ENCODE measurements at regions not wholly inside any gene's neighbourhood (a gene's known extent, or its start where the extent isn't known, plus 50 kb on each side); places are given as distances from the start of the nearest gene placed in this dataset.

- H3K23ac ChIP-seq (ENCODE audit: low read length) = no peak overlapping the region
- no peak overlapping the region for H3K4ac ChIP-seq (ENCODE audit: low read depth, low read length)
- H3K4me1 ChIP-seq (ENCODE audit: control insufficient read depth in 1 of 2, insufficient read depth in 2 of 2, low read length in 2 of 2) = peaks cover 0 to 2% of the 10 kb centered on the region in 2 experiments
- H4K12ac ChIP-seq (ENCODE audit: low read depth, low read length) = no peak overlapping the region
- no peak overlapping the region for H2BK12ac ChIP-seq (ENCODE audit: low read length)
- WGBS (ENCODE audit: extremely low coverage, insufficient coverage, insufficient read length) = no CpG with 5 or more reads among the region's 2 CpGs
- no peak overlapping the region for H3K27ac ChIP-seq (ENCODE audit: low read depth, low read length)
- DNase-seq = no peak
- H3K14ac ChIP-seq (ENCODE audit: low read length) = no peak overlapping the region
- H3K4me3 ChIP-seq (ENCODE audit: low read depth, low read length) = no peak overlapping the region
- no peak overlapping the region for H3K18ac ChIP-seq (ENCODE audit: low read length)
- no peak overlapping the region for H2BK5ac ChIP-seq (ENCODE audit: low read depth, low read length, poor library complexity)
- no peak overlapping the region for H2AFZ ChIP-seq (ENCODE audit: insufficient read depth, low read length, poor library complexity)
- H3K36me3 ChIP-seq (ENCODE audit: control insufficient read depth in 1 of 2, insufficient read depth in 2 of 2, low read length in 2 of 2) = no peaks in the 10 kb centered on the region
- no peak overlapping the region for H4K8ac ChIP-seq (ENCODE audit: low read depth, low read length)
- H3K9ac ChIP-seq (ENCODE audit: low read length) = no peak overlapping the region
- no peak overlapping the region for H2AK5ac ChIP-seq (ENCODE audit: low read length)
- no peaks in the 10 kb centered on the region for H3K79me1 ChIP-seq (ENCODE audit: low read length)
- H4K91ac ChIP-seq (ENCODE audit: low read depth, low read length) = no peak overlapping the region
- no peaks in the 10 kb centered on the region for H3K79me2 ChIP-seq (ENCODE audit: control insufficient read depth, insufficient read depth, low read length, poor library complexity)
- H2BK120ac ChIP-seq (ENCODE audit: insufficient read depth, low read length, poor library complexity) = no peak overlapping the region
- no peak overlapping the region for H3K4me2 ChIP-seq (ENCODE audit: low read length)
- no peaks in the 10 kb centered on the region for H3K9me3 ChIP-seq (ENCODE audit: insufficient read depth, low read depth, low read length)
- no peaks in the 10 kb centered on the region for H3K27me3 ChIP-seq (ENCODE audit: insufficient read depth, low read length)
Measured at GRCh38 chr9:28249424-28249823, 676.1 kb upstream of the C9orf72 start.

- H2AK5ac ChIP-seq (ENCODE audit: low read length) = no peak overlapping the region
- no peak overlapping the region for H4K91ac ChIP-seq (ENCODE audit: low read depth, low read length)
- H3K27ac ChIP-seq (ENCODE audit: low read depth, low read length) = no peak overlapping the region
- no peaks in the 10 kb centered on the region for H3K36me3 ChIP-seq (ENCODE audit: control insufficient read depth in 1 of 2, insufficient read depth in 2 of 2, low read length in 2 of 2)
- H3K79me1 ChIP-seq (ENCODE audit: low read length) = no peaks in the 10 kb centered on the region
- no peak overlapping the region for H2BK120ac ChIP-seq (ENCODE audit: insufficient read depth, low read length, poor library complexity)
- no peaks in the 10 kb centered on the region for H3K27me3 ChIP-seq (ENCODE audit: insufficient read depth, low read length)
- peaks cover 0 to 2% of the 10 kb centered on the region in 2 experiments for H3K4me1 ChIP-seq (ENCODE audit: control insufficient read depth in 1 of 2, insufficient read depth in 2 of 2, low read length in 2 of 2)
- no peak overlapping the region for H3K9ac ChIP-seq (ENCODE audit: low read length)
- no peak overlapping the region for H3K4ac ChIP-seq (ENCODE audit: low read depth, low read length)
- H2AFZ ChIP-seq (ENCODE audit: insufficient read depth, low read length, poor library complexity) = no peak overlapping the region
- no peak overlapping the region for H3K14ac ChIP-seq (ENCODE audit: low read length)
- no peaks in the 10 kb centered on the region for H3K79me2 ChIP-seq (ENCODE audit: control insufficient read depth, insufficient read depth, low read length, poor library complexity)
- no peak overlapping the region for H3K23ac ChIP-seq (ENCODE audit: low read length)
- no peak overlapping the region for H2BK5ac ChIP-seq (ENCODE audit: low read depth, low read length, poor library complexity)
- H2BK12ac ChIP-seq (ENCODE audit: low read length) = no peak overlapping the region
- H4K12ac ChIP-seq (ENCODE audit: low read depth, low read length) = no peak overlapping the region
- no peak for DNase-seq
- H4K8ac ChIP-seq (ENCODE audit: low read depth, low read length) = no peak overlapping the region
- no CpG with 5 or more reads among the region's 3 CpGs for WGBS (ENCODE audit: extremely low coverage, insufficient coverage, insufficient read length)
- H3K9me3 ChIP-seq (ENCODE audit: insufficient read depth, low read depth, low read length) = no peaks in the 10 kb centered on the region
- no peak overlapping the region for H3K4me3 ChIP-seq (ENCODE audit: low read depth, low read length)
- no peak overlapping the region for H3K4me2 ChIP-seq (ENCODE audit: low read length)
- no peak overlapping the region for H3K18ac ChIP-seq (ENCODE audit: low read length)
Measured at GRCh38 chr9:28255174-28255573, 681.9 kb upstream of the C9orf72 start.

DNA sequence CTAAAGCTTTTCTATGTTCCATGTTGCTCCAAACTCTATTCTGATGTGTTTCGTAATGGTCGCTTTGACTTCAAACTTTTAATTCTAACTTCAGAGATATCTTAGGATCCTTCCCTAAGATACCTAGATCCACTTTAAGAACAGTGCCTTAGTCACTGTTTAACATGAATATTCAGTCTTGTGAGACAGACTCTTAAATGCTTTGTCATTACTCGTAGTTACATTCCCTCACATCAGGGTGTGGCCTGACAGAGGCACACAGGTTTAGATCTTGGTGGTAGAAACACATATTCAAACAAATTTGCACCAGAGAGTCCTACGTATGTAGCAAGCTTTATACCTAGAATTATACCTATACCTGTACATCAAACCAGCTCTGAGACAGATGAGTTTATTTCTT, 687.0 kb upstream of the C9orf72 start:
- no peak overlapping the region for H3K4me2 ChIP-seq (ENCODE audit: low read length)
- no peaks in the 10 kb centered on the region for H3K79me2 ChIP-seq (ENCODE audit: control insufficient read depth, insufficient read depth, low read length, poor library complexity)
- no peak overlapping the region for H4K8ac ChIP-seq (ENCODE audit: low read depth, low read length)
- H3K4ac ChIP-seq (ENCODE audit: low read depth, low read length) = no peak overlapping the region
- H3K4me1 ChIP-seq (ENCODE audit: control insufficient read depth in 1 of 2, insufficient read depth in 2 of 2, low read length in 2 of 2) = no peaks in the 10 kb centered on the region
- no peak overlapping the region for H3K4me3 ChIP-seq (ENCODE audit: low read depth, low read length)
- H3K23ac ChIP-seq (ENCODE audit: low read length) = no peak overlapping the region
- no peak overlapping the region for H2BK12ac ChIP-seq (ENCODE audit: low read length)
- H3K14ac ChIP-seq (ENCODE audit: low read length) = no peak overlapping the region
- no peak overlapping the region for H4K91ac ChIP-seq (ENCODE audit: low read depth, low read length)
- H3K27ac ChIP-seq (ENCODE audit: low read depth, low read length) = no peak overlapping the region
- H3K79me1 ChIP-seq (ENCODE audit: low read length) = no peaks in the 10 kb centered on the region
- no peak overlapping the region for H2AFZ ChIP-seq (ENCODE audit: insufficient read depth, low read length, poor library complexity)
- no peak for DNase-seq
- no peak overlapping the region for H3K18ac ChIP-seq (ENCODE audit: low read length)
- no peak overlapping the region for H2AK5ac ChIP-seq (ENCODE audit: low read length)
- no peak overlapping the region for H2BK5ac ChIP-seq (ENCODE audit: low read depth, low read length, poor library complexity)
- H3K9ac ChIP-seq (ENCODE audit: low read length) = no peak overlapping the region
- H4K12ac ChIP-seq (ENCODE audit: low read depth, low read length) = no peak overlapping the region
- no peak overlapping the region for H2BK120ac ChIP-seq (ENCODE audit: insufficient read depth, low read length, poor library complexity)
- H3K36me3 ChIP-seq (ENCODE audit: control insufficient read depth in 1 of 2, insufficient read depth in 2 of 2, low read length in 2 of 2) = no peaks in the 10 kb centered on the region
- H3K27me3 ChIP-seq (ENCODE audit: insufficient read depth, low read length) = no peaks in the 10 kb centered on the region
- no CpG with 5 or more reads among the region's 4 CpGs for WGBS (ENCODE audit: extremely low coverage, insufficient coverage, insufficient read length)
- H3K9me3 ChIP-seq (ENCODE audit: insufficient read depth, low read depth, low read length) = no peaks in the 10 kb centered on the region

DNA sequence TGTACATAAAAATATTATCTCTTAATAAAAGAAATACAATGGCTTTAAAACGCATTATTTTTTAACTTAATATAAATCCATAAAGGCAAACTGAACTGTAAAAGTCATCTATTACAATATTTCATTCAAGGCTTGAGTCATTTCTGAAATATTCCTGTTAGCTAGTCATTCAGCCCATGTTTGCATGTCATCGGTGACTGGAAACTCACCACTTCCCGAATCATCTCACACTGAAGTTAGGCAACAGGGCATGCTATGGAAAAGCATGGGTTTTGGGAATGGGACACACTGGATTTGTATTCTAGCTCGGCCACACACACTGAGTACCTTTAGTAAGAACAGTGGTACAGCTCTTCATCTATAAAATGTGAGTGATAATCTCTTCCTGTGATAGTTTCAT, 691.1 kb upstream of the C9orf72 start:
- Histone ChIP-seq H2BK12ac (ENCODE audit: low read length) (no peak overlapping the region), H3K27me3 (ENCODE audit: insufficient read depth, low read length) (no peaks in the 10 kb centered on the region), H2BK5ac (ENCODE audit: low read depth, low read length, poor library complexity) (no peak overlapping the region), H3K27ac (ENCODE audit: low read depth, low read length) (no peak overlapping the region), H3K4ac (ENCODE audit: low read depth, low read length) (no peak overlapping the region), H3K79me1 (ENCODE audit: low read length) (no peaks in the 10 kb centered on the region), H4K8ac (ENCODE audit: low read depth, low read length) (no peak overlapping the region), H3K79me2 (ENCODE audit: control insufficient read depth, insufficient read depth, low read length, poor library complexity) (no peaks in the 10 kb centered on the region), H3K14ac (ENCODE audit: low read length) (no peak overlapping the region), H3K4me3 (ENCODE audit: low read depth, low read length) (no peak overlapping the region), H4K12ac (ENCODE audit: low read depth, low read length) (no peak overlapping the region), H3K23ac (ENCODE audit: low read length) (peak overlapping the region; percentile 96), H2BK120ac (ENCODE audit: insufficient read depth, low read length, poor library complexity) (no peak overlapping the region), H3K36me3 (ENCODE audit: control insufficient read depth in 1 of 2, insufficient read depth in 2 of 2, low read length in 2 of 2) (no peaks in the 10 kb centered on the region), H2AK5ac (ENCODE audit: low read length) (no peak overlapping the region), H4K91ac (ENCODE audit: low read depth, low read length) (no peak overlapping the region), H3K9me3 (ENCODE audit: insufficient read depth, low read depth, low read length) (no peaks in the 10 kb centered on the region), H2AFZ (ENCODE audit: insufficient read depth, low read length, poor library complexity) (no peak overlapping the region), H3K9ac (ENCODE audit: low read length) (no peak overlapping the region), H3K4me1 (ENCODE audit: control insufficient read depth in 1 of 2, insufficient read depth in 2 of 2, low read length in 2 of 2) (no peaks in the 10 kb centered on the region), H3K18ac (ENCODE audit: low read length) (no peak overlapping the region), H3K4me2 (ENCODE audit: low read length) (no peak overlapping the region)
- peak in 1 of 2 donors; percentile 10 for DNase-seq
- no CpG with 5 or more reads among the region's 4 CpGs for WGBS (ENCODE audit: extremely low coverage, insufficient coverage, insufficient read length)
